GM19372 (cell line): ENCODE measurements at regions not wholly inside any gene's neighbourhood (a gene's known extent, or its start where the extent isn't known, plus 50 kb on each side); places are given as distances from the start of the nearest gene placed in this dataset.
"Not testable (repeated sequence)": the region's sequence is repeated elsewhere in the genome, so short reads cannot be mapped to it uniquely, and the experiment has no call there.

Source experiments
- ATAC-seq: cut with Tn5 transposase; IDR thresholded peaks from one replicate; pipeline ENCODE4 v1.9.1; 2021; ENCODE audit warnings: mild to moderate bottlenecking, low read depth, moderate library complexity; ENCODE audit not compliant: unreplicated experiment

DNA sequence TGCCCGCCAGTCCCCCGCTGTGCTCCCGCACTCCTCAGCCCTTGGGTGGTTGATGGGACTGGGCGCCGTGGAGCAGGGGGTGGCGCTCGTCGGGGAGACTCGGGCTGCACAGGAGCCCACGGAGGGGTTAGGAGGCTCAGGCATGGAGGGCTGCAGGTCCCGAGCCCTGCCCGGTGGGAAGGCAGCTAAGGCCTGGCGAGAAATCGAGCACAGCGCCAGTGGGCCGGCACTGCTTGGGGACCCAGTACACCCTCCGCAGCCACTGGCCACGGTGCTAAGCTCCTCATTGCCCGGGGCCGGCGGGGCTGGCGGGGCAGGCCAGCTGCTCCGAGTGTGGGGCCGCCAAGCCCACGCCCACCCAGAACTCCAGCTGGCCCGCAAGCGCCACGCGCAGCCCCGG lies 1496.5 kb upstream of the LRRTM3 start:
- ATAC-seq, result not testable (repeated sequence)

DNA sequence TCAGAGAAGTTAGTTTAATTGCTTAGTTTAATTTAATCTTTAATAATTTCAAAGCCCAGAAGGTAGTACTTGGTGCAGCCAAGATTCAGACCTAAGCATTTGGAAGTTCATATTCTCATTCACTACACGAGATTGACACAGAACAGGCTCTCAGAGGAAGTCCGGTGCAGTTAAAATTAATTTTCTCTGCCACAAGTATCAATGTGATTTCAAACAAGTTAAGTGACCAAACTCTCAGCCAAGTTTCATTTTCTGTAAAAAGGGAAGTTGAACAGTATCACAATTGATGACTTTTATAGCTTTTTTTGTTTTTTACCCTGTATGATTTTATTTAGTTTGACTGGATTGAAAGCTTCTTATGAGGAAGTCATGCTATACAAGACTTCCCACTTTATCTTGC lies 1494.9 kb upstream of the LRRTM3 start:
- ATAC-seq, result no peak

DNA sequence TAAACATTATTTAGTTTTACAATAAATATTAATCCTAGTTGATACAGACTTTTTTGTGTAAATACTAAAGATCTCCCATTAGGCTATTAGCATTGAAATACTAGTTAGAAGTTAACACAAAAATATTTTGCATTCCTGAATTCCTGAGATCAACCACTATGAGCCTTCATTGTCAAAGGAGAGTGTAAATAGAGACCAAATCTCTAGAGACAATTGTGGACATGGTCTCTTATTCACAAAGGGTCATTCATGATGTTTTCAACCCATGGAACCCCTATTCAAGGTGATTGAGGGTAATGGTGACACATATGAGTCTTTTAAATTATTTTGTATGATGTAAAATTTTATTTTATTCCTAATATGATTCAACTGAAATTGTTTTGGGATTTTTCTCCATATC lies 1454.8 kb upstream of the LRRTM3 start:
- no peak for ATAC-seq

DNA sequence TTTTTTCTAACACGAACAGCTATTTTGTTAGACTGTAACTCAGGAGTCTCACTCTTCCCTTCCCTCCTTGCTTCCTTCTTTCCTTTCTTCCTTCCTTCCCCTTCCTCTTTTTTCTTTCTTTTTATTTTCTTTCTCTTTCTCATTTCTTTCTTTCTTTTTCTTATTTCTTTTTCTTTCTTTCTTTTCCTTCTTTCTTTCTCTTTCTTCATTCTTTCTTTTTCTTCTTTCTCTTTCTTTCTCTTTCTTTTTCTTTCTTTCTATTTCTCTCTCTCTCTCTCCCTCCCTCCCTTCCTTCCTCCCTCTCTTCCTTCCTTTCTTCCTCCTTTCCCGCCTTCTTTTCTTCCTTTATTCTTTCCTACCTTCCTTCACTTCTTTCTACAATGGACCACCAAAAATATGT lies 1443.0 kb upstream of the LRRTM3 start:
- ATAC-seq, result no peak

DNA sequence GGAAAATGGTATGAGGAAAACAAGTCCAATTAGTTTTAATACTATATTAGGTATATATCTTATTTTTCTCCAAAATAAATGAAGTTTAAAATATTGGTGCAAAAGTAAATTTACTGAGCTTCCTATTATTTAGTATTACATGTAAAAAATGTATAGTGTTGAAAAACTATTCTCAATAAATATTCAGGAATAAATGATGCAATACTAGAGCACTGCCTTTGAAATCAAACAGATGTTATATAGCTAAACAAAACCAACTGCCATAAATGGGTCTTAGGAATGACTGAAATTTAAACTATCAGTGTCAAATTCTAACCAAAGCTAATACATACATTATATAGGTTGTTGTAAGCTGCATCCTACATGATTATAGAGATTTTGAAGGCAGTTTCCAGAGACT lies 1434.0 kb upstream of the LRRTM3 start:
- ATAC-seq, result no peak

DNA sequence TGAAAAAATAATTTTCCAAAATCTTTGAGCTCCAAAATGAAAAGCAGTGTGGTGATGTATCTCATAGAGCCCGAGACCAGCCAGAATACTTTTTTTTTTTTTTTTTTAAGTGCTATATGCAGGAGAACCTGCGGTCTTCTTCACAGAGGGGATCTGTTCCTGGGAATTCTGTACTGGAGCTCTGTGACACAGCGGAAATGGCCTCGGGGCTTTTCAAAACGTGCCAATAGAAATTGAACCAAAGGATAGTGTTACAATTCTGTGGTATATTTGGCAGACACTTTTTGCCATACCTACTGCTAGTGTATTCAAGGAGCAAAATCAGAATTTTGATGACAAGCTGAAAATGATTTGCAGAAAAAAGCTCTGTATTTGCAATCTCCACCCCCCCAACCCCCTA lies 1429.3 kb upstream of the LRRTM3 start:
- ATAC-seq, result no peak

DNA sequence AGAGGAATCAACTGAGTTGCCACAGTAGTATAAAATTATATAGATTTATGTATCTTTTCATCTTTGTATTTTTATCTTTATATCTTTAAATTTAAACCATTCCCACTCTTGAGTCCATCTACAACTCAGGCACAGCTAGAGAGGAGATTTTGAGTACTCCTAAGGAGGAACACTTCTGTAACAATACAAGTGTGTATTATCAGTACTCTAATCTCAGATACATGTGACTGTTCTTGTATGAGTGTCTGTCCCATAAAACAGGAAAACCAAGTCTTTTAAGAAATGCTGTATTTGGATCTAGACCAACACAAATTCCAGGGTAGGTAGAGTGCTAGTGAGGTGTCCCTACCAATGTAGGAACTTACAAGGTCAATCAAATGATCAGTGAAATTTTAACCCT lies 1428.0 kb upstream of the LRRTM3 start:
- no peak for ATAC-seq

DNA sequence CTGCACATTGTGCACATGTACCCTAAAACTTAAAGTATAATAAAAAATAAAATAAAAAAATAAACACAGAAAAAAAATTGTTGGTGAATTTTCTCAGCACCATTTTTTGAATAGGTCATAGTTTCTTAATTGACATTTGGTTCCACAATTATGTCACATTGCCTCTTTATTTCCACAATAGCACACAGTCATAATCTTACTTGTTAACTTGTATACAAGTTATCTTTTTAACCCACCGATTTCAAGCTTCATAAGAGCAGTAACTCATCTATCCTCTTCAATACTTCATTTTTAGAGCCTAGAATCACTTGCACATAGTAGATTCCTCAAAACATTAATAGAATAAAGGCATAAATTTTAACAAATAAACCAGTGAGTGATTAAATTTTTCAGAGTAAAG lies 1425.1 kb upstream of the LRRTM3 start:
- ATAC-seq, result no peak

DNA sequence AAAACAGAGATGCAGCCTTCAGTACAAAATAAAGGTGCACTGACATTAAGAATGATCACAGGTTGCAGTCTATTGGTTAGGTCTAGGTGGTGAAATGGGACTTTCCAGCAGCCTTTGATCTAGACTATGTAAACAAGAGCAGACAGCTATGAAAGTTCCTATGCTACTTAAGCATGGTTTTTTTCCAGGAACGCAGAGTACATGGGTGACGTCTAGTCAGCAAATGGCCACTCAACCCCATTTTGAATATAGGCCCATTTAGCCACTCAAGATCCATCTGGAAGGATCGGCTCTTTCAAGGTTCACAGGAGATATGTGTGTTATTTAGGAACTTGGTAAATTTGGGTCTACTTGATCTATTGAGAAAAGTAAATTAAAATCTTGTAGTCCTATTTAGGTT lies 1424.6 kb upstream of the LRRTM3 start:
- ATAC-seq, result peak; percentile 83

DNA sequence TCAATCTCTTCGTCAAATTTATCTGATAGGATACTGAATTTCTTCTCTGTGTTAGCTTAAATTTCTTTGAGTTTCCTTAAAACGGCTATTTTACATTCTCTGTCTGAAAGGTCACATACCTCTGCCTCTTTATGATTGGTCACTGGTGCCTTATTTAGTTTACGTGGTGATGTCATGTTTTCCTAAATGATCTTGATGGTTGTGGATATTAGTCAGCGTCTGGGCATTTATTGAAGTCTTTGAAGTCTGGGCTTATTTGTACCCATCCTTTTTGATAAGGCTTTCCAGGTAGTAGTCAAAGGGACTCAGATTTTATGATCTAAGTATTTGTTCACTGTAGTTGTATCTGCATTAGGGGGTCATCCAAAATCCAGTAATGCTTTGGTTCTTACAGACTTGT lies 1407.5 kb upstream of the LRRTM3 start:
- ATAC-seq, result no peak

DNA sequence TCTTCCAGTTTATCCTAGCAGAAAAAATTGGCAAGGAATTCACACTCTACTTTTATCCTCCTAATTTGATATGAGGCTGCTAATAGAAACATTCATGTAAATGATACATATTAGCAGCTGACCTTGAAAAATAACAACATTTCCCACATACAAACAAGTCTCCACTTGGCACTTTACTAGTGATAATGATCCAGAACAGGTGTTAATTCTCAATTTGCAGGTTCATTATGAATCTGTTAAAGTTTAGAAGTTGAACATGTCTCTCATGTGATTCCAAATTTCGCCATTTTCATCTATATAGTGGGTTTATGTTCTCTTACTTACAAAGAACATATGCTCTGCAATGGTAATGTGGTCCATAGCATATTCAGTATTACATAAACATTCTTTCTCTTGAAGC lies 1396.8 kb upstream of the LRRTM3 start:
- no peak for ATAC-seq

DNA sequence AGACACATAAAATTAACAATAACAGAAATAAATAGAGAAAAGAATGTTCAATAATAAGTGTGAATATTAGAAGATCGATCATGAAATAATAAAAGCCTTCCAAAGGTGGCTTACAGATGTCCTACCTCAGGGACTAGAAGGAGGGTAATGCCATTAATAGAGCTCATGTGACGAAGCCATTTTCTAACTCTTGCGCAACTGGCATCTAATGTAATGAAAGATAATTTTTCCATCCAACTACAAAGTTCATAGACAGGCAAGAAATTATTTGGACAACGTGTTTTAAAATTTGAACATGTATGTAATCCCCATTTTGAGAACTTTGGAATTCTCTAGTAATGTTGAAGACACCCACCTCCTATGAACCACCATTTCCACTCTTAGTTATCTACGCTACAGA lies 1394.3 kb upstream of the LRRTM3 start:
- no peak for ATAC-seq

DNA sequence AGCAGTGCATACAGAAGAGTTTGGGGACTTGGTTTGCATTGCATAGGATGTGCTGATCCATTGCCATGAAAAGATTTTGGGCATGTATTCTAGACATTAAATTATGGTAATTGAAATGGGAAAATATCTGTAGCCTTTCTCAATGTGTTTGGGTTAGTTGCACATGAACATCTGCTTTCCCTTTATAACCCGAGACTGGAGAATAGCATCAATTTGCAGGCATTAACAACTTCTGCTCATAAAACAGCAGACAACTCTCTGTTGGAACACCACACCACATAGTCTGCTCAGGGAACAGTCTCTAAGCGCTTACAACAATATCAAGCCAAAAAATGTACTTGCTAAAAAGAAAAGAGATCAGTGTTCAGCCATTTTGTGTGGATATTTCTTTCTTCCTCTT lies 1391.1 kb upstream of the LRRTM3 start:
- no peak for ATAC-seq

DNA sequence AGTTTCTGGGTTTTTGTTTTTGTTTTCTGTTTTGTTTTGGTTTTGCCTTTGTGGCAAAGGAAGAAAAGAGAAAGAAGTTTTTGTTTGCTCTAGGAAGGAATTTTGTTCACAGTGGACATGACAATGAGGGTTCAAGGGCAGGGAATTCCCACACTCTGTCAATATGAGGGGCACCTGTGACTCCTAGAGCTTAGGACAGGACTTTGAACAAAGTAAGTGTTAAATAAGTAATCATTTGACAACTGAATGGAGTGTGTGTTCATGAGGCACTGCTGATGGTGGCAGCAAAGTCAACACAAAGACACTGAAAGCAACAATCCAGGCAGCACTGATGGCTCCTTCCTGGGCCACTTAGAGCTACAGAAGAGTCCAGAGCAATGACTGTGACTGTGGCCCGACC lies 1381.1 kb upstream of the LRRTM3 start:
- ATAC-seq, result no peak

DNA sequence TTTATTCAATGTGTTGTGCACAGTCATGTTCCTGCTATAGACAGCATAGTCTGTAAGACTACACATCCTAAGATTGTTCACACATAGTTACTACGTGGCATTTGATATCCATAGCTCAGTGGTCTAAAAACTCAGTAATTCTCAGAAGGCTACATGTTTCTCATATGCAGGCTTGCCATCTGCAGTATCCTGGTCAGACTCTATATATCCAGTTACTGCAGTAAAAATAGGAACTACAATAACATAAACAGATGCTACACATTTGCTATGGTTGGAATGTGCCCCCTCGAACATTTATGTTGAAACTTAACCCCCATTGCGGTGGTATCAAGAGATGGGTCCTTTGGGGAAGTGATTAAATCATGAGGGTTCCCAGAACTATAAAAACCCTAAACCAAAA lies 1377.8 kb upstream of the LRRTM3 start:
- ATAC-seq, result no peak

DNA sequence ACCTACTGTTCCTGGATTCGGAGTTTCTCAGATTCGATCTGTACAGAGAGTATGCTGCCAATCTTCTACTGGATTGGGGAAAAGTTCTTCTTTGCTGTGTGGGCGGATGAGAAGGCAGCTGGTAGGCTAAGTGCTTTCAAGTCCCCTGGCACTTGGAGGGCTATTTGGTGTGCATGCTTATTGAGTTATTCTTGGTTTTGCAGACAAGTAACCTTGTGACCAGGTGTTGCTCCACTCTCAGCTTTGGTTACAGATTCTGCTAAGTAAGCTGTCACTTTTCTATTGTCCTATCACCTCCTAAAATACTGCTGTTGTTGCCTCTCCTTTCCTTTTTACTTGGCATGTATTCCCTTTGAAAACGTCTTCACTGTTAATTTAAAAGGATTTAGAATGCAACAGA lies 1375.1 kb upstream of the LRRTM3 start:
- ATAC-seq, result no peak

DNA sequence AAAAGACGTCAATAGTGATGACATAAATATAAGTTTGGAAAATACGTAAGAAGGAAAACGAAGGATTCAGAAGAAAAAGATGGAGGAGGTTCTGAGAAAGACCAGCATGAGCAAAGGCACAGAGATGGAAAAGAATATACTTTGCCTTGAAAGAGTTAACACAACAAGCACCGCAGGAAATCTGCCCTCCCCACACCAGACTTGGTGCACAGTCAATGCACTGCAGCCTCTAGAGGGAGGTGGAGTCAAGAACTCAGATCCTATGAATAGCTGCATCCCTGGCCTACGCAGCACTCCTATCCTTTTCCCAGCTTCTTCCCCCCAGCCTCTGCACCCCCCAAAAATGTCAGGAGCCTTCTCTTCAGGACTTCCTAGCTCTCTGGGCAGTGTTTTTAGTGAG lies 1370.6 kb upstream of the LRRTM3 start:
- no peak for ATAC-seq

DNA sequence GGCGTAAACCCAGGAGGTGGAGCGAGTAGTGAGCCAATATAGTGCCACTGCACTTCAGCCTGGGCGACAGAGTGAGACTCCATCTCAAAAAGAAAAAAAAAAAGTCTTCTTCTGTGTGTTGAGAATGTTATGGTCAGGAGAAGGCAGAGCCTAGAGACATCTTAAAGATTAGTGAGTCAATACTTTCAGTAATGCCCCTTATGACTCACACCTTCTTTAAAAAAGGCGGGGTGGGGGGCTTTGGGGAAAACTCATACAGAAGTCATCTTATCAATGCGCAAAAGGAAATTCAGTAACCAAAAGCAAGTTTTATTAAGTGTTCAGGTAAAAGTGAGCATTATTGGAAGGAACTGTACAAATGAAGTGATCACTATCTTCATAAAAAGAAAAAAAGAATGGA lies 1369.8 kb upstream of the LRRTM3 start:
- ATAC-seq, result no peak

DNA sequence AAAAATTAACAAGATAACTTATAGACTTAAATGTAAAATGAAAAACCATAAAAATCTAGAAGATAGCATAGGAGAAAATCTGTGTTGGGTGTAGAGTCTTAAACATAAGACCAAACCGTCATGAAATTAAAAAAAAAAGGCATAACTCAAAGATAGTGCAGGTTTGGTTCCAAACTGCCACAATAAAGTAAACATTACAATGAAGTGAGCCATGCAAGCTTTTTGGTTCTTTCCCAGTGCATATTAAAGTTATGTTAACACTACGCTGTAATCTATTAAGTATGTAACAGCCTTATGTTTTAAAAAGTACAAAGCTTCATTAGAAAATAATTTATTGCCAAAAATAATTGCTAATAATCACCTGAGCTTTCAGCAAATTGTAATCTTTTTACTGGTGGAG lies 1366.5 kb upstream of the LRRTM3 start:
- ATAC-seq, result no peak

DNA sequence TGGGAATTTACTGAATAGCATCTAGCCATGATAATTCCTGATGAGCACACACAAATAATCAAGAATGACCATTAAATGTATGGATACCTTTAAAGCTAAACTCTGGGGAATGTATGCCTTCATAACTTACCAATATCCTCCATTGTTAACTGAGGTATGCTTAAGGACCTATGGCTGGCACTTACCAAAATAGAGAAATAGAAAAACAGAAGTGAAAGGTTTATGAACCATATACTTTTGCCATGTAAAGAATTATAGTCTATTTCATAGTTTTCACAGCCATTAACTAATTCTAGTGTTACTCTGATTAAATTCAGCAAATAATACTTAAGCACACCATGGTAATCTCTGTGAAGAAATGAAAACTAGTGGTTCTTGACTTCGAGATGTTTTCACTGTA lies 1360.6 kb upstream of the LRRTM3 start:
- ATAC-seq, result no peak

DNA sequence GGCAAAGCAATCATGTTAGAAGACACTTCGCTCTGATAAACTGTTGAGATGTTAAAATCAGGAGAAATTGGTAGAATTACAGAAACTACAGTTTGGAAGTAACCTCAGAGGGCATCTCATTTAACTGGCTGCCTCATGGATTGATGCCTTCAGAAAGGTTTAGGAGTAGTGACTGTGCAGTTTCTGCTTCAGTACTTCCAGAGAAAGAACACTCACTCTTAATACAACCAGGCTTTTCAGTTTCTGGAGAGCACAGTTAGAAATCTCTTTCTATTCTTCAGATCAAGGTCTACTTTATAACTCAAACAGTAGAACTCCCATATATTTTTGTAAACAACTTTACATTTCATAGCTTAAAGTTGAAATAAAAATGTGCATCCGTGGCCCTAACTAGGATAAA lies 1358.9 kb upstream of the LRRTM3 start:
- no peak for ATAC-seq

DNA sequence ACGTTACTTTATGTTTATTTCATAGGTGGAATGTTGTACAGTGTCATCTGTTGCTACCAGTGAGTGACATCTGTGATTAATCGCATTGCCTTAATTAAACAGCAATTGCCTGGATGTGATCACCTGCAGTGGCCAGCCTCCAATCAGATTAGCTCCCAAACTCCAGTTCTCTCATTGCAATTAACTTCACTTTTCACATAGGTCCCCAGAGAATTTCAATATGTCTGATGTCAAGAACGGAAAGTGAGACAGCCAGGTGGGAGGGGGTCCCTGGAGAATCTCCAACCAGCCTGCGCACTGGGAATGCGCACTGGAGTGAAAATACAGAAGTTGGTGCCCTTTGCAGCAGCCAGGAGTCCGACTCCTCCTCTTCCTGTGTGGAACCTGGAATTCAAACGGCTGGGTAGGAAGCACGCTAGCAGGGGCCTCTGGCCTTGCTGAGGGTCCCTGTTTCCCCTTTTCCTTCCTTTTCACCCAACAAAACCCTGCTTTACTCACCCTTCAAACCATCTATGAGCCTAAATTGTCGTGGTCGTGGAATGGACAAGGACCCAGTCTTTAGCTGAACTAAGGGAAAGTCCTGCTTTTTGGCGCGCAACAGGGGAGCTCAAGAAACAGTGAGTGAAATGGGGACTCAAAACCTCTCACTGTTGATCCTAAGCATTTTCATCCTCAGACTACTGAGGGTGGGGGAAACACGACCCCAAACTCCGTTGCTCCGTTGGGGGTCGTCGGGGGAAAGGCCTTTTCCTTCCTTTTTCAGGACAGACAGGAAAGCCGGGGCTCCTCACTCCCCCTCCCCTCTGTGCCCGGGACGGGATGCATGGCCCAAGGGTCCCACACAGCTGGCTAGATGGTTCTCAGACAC lies 1355.5 kb upstream of the LRRTM3 start:
- no peak for ATAC-seq
